ENCODE measurements at regions not wholly inside any gene's neighbourhood (a gene's known extent, or its start where the extent isn't known, plus 50 kb on each side); places are given as distances from the start of the nearest gene placed in this dataset.
A peak's percentile ranks its signal among the peaks of the same experiment; 100 is the strongest.

GRCh38 chr12:25058012-25058411 is 109.1 kb upstream of the BCAT1 start:
- no peak for DNase-seq

- DNase-seq = no peak
Measured at GRCh38 chr12:25056486-25057130, 107.7 kb upstream of the BCAT1 start.

- no peak for DNase-seq
Measured at GRCh38 chr12:25056011-25056410, 107.1 kb upstream of the BCAT1 start.

DNA sequence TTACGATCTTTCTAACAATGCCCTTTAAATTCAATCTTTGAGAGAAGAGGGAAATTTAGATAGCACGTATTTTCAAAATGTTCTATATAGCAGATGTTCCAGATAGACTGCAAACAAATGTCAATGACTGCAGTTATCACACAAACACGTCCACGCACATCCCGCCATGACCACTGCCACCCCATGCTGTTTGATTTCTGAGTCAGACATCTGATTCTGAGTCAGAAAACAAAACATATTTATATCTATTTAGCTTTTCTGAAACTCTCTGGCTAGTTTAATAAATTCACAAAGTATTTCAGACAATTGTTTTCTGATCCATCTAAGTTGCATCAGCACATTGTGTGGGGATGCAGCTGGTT is 105.9 kb upstream of the BCAT1 start:
- peak; percentile 76 for DNase-seq

GRCh38 chr12:25054076-25054782 is 105.3 kb upstream of the BCAT1 start:
- DNase-seq = no peak

DNA sequence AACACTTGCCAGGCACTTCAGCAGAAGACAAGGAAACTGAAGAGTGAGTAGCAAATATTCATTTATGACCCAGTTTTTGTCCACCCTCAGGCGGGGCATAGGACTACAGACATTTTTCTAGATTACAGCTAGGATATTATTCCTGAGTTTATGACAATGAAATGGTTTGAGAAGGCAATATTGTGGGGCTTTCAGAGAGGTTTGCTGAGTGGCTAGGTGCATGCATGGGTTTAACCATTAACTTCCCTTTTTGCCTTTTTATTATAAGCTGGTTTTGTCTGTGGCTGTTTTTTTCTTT is 104.0 kb upstream of the BCAT1 start:
- DNase-seq = no peak

GRCh38 chr12:25052196-25052913 is 103.5 kb upstream of the BCAT1 start:
- peak; percentile 27 for DNase-seq

- DNase-seq = peak; percentile 69
Measured at GRCh38 chr12:25051656-25052195, 102.8 kb upstream of the BCAT1 start.

- DNase-seq = peak; percentile 21
Measured at GRCh38 chr12:25051171-25051570, 102.3 kb upstream of the BCAT1 start.

DNA sequence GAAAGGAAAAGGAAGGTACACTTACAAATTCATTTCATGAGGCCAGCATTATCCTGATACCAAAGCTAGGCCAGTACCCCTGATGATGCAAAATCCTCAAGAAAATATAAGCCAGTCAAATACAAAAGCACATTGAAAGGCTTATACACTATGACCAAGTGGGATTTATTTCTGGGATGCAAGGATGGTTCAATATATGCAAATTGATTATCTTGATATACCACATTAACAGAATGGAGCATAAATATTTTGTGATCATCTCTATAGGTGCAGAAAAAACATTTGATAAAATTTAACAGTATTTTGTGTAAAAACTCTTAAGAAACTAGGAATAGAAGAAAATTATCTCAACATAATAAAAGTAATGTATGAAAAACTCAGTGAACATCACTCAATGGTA is 97.0 kb upstream of the BCAT1 start:
- no peak for DNase-seq

DNA sequence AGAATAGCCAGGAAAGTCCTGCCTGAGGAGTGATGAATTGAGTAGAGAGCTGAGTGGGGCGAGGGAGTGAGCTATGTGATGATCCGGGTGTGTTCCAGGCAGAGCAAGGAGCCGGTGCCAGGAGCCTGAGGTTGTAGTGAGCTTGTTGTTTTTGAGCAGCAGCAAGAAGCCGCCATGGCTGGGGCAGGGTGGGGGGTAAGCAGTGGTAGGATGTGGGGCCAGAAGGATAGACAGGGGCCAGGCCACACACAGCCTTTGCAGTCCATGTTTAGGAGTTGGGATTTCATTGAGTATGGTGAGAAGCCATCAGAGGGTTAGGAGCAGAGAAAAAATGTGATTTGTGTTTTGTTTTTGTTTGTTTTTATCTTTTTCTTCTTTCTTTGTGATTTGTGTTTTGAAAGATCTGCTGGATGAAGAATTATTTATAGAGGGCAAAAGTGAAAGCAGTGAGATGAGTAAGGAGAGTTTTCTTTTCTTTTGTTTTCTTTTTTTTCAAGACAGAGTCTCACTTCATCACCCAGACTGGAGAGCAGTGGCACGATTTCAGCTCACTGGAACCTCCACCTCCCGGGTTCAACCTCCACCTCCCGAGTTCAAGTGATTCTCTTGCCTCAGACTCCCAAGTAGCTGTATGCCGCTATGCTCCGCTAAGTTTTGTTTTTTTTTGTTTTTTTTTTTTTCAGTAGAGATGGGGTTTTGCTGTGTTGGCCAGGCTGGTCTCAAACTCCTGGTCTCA is 92.3 kb upstream of the BCAT1 start:
- no peak for DNase-seq

DNA sequence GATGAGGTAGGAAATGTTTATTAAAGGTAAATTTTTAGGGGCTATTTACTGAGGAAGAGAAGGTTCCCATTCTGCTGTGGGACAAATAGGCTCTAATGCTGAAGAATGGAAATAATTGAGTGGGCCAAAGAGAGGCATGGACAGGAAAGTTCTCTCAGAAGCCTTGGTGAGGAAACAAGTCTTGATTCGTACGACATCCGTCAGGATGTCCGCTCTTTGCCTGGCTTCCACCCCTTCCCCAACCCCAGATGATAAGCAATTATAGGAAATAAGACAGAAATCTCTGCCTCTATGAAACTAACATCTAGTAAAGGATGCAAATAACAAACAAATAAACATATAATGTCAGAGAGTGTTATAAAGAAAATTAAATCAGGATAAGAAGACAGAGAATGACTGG is 91.7 kb upstream of the BCAT1 start:
- no peak for DNase-seq

GRCh38 chr12:25034676-25035075 is 85.8 kb upstream of the BCAT1 start:
- DNase-seq = no peak

DNA sequence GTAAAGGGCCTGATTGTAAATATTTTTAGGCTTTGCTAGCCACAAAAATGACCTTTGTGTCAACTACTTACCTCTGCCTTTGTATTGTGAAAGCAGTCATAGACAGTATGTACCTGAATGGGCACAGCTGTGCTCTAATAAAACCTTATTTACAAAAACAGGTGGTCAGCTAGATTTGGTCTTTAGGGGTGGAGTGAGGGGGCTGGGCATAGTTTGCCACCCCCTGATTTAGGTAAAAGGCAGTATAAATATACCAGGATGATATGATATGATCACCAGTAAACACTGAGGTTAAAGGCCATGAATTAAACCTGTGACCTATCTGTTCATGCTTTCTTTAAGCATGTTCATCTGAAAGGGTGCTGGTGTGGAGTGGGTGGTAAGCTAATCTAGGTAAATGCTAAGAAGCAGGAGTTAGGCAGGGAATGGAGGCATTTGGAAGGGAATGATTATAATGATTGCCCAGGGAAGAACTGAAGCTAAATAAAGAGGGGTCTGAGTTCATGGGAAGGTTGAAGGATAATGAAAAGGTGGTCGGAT is 77.1 kb upstream of the BCAT1 start:
- no peak for DNase-seq

GRCh38 chr12:25025260-25025659 is 76.4 kb upstream of the BCAT1 start:
- DNase-seq = no peak

DNA sequence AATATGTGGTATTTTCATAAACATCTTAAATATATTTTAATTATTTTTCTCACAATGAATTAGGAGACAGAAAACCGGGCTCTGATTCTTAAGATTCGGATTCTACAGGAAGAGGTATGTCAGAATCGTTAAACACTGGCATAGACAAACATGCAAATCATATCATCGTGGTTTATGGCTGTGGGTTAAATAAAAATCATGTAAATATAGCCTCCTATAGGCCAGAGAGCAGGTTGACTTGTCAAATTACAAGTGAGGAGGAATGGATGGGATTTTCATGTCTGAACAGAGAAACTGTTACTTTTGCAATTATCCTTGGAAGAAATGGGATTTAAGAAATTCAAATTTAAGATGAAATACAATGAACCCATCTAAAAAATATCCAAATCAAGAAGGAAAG is 74.9 kb upstream of the BCAT1 start:
- no peak for DNase-seq

DNA sequence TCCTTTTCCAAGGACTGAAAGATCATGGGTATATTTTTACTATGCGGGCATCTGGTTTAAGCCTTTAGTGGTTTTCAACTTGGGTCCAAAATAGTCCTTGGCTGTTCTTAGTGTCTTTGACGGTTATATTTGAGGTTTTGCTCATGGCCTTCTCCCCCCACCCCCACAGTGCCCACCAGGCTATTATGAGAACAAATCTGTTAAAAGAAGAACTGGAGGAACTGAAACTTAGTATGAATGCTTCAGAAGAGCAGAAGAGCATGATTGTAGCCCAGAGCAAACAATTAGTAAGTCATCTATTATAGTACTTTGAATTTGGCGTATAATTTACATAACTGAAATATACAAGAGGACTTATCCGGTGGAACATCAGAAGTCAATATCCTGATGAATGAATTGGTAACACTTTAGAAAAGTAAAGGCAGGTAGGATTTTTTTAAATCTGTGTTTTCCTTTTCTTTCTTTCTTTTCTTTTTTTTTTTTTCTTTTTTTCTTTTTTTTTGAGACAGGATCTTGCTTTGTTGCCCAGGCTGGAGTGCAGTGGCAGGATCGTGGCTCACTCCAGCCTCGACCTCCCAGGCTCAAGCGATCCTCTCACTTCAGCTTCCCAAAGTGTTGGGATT is 71.8 kb upstream of the BCAT1 start:
- DNase-seq = no peak

GRCh38 chr12:25018146-25018545 is 69.2 kb upstream of the BCAT1 start:
- DNase-seq = no peak

DNA sequence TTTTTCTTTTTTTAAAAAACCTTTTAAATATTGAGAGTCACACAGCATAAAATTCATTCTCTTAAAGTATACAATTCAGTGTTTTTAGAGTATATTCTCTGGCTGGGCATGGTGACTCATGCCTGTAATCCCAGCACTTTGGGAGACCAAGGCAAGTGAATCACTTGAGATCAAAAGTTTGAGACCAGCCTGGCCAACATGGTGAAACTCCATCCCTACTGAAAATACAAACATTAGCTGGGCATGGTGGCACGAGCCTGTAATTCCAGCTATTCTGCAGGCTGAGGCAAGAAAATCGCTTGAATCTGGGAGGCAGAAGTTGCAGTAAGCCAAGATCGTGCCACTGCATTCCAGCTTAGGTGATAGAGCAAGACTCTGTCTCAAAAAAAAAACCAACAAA is 68.4 kb upstream of the BCAT1 start:
- DNase-seq = no peak

DNA sequence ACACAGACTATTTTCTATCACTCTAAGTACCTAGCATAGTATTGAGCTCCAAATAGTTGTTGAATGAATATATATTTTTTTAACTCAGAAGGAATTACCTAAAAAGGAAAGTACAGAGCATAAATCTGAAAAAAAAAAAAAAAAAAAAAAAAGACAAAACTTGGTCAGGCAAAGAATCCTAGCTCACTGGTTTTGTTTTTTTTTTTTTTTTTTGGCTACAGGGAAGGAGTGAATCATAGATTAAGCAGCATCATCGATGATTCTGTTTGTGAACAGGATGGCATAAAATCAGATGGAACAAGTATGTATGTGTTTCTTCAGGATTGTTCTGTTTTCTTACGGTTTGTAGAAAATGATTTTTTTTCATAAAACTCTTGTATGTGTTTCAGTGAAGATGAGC is 66.1 kb upstream of the BCAT1 start:
- DNase-seq = no peak

DNA sequence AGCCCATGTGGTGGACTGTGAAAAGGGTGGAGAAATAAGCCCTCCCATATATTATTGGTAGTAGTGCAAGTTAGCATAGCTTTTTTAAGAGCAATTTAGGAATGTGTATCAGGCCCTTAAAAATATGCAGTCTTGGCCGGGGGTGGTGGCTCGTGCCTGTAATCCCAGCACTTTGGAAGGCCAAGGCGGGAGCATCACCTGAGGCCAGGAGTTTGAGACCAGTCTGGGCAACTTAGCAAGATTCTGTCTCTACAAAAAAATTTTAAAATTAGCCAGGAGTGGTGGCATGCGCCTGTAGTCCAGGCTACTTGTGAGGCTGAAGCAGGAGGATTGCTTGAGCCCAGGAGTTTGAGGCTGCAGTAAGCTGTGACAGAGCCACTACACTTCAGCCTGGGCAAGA is 64.2 kb upstream of the BCAT1 start:
- no peak for DNase-seq

DNA sequence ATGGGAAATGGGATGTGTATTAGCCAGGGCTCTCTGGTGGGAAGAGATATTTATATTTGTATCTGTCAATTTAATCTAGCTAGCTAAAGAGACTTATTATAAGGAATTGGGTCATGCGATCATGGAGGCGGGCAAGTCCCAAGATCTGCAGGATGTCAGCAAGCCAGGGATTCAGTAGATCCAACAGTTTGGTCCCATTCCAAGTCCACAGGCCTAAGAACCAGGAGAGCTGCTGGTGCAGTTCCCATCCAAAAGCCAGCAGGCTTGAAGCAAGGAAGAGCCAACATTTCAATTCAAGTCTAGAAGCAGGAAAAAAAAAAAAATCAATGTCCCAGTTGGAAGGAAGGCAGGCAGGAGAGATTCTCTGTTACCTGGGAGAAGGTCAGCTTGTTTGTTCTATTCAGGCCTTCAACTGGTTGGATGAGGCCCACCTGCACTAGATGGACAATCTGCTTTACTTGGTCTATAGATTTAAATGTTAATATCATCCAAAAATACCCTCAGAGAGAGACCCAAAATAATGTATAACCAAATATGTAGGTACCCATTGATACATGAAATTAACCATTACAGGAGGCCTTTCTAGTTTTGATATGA is 60.7 kb upstream of the BCAT1 start:
- no peak for DNase-seq
